GOT3 (cell line): ENCODE measurements at regions not wholly inside any gene's neighbourhood (a gene's known extent, or its start where the extent isn't known, plus 50 kb on each side); places are given as distances from the start of the nearest gene placed in this dataset.

Experiments used
- DNase-seq: peaks from one replicate; lab custom pipeline; 2025; ENCODE audit warnings: mixed read lengths; lab: John Stamatoyannopoulos, UW

DNA sequence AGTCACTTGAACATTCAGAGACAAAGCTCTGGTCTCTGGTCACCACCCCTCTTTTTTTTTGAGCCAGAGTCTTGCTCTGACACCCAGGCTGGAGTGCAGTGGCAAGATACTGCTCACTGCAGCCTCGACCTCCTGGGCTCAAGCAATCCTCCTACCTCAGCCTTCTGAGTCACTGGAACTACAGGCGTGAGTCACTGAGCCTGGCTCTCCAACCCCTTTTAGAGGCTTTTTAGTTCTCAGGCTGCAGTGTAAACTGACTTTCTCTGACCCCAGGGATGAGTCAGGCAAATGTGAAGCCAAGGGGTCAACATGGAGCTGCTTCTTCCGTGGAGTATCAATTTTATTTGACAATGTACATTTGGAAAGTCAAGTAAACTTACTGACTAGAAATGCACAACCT is 229.2 kb downstream of the PTTG2 start:
- DNase-seq = peak; percentile 21

DNA sequence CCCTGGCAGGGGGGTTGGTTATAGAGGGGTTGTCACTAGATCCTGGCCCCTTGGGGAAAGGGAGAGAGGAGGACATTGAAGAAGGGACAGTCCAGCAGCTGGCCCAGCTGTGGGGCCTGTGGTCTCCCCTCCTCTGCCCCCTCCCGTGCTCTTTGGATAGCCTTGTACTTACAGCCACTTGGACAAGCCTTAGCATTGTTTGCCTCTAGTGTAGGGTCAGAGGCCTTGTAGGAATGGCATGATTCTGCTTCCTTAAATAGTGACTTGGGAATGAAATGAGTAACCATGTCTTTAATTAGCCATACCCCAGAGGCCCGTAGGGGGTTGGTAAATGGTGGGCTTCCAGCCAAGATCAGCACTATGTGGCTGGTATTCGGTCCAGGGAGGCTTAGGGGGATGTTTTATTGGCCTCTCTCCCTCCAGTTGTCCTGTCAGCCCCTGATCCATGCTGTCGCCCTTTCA is 230.6 kb downstream of the PTTG2 start:
- peak; percentile 6 for DNase-seq

DNA sequence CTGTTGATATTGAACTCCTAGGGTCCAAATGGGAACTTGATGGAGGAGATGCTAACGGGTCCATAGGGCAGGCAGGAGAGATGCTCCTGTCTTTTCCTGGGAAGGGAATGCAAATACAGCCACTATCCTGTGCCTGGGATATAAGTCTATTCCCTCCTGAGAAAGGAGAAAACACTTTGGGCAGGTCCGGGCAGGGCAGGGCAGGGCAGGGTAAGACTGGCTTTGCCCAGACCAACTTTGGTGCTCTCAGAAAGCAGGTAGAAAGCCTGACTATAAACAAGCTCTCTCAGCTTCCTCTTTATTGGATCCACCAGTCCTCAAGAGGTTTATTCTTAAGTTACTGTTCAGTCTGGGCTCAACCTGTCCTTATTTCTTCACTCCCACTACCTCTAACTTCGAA is 232.3 kb downstream of the PTTG2 start:
- DNase-seq = no peak

DNA sequence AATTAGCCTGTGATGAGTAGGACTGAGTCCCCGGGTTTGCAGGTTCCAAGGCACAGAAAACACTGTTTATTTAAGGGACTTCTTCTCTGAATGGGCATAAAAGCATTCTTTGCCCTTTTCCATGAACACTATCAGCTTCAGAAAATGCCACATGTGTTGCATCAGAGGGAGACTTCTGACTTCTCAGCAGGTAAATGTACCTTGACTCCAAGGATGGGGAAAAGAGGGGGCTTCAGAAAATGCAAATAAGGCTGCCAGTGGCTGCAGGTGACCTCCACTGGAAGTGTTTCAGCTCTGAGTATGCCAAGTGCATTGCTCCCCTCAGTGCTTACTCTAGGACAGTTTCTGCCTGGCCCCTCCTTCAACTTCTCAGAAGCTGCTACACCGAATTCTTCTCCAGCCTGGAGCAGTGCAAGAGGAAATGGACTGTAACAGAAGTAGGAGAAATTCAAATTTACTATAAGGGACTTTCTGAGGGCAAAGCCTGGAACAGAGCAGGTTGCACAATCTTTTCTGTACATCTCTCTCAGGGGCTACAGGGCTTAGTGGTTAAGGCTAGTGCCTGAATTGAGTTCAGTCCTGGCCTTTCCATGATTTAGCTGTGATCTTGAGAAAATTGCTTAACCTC is 233.2 kb downstream of the PTTG2 start:
- DNase-seq = no peak

DNA sequence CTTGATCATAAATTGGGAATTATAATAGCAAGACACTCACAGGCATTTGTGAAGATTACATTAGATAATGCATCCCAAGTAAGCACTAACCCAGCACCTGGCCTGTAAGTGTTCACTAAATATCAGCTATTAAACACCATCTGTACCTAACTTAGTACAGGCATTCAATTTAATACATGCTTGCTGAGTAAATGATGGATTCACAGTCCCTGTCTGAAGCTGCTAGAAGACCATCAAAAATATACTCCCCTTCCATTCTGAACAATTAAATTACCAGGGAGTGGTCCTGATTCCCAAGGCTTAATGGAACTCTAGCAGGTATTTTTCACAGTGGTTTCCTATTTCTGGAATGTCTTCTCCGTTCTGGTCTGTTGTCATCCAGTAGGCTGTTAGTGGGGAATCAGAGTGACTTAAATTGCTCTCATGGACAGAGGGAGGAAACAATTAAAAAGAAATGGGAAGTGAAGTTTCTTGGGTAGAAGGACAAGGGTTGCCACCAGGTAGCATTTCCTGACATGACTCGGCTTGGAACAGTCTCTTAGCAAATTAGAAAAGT is 233.9 kb downstream of the PTTG2 start:
- DNase-seq = no peak

DNA sequence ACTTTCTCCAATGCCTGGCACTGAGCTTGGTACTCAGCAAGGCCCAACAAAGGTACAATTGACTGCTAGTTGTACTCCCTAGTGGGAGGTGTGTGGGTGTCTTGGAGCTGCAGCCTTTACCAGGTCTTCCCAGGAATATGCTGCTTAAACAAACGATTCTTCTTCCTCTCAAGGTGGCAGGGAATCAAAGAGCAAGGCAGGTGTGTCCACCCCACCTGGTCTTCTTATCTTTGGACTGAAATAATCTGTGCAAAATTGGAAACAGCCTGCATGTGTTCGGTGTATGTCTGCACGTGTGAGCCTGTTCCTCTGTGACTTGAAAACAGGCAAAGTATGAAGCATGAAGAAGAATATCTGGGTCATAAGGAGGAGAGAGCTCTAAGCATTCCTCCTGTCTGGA is 235.3 kb downstream of the PTTG2 start:
- DNase-seq = no peak

DNA sequence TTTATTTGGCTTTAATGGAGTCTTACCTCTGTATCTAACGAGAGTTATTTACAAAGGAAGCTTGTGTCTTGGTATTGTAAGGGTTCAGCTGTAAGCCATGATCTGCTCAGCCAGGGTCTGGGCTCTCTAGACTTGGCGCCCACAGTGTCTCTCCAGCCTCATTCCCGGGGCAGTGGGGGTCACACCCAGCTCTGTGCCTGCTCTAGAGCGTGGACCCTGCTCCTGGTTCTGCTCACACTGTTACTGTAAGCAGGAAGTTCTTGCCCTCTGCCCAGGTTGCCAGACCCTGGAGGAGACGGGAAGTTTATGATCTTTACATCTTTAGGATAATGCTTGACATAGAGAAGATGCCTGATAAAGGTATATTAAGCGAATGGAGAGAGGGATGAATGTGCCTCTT is 235.7 kb downstream of the PTTG2 start:
- no peak for DNase-seq

DNA sequence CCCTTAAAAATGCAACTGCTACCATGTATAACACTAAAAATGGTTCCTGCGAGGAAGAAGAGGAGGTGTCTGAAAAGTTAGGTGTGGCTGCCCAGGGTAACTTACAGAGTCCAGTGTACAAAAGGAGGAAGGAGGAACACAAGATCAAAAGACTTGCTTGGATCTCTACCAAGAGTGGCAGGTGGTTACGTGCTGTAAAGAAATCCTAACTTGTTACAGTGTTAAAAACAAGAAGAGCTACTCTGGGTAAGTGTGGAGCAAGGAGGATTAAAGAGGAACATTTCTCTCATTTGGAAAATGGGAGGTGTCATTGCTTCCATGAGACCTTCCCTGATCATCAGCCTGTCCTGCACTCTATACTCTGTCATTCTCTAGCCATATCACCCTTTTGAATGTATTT is 242.0 kb downstream of the PTTG2 start:
- no peak for DNase-seq

DNA sequence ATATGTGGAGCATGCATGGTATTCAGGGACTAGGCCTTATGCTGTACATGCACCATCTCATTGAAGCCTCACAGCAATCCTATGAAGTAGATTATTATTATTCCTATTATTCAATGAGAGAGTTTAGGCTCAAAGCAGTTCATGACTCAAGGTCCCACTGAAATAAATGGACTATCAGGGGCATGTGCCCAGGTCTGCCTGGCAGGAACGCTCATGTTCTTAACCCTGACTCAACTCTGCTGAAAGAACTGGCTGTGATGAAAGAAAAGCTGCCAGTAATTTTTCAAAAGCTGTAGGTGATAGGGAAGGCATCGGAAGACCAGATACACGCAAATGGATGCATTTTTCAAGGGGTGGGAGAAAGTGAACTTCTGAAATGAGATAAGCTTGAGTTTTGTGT is 243.4 kb downstream of the PTTG2 start:
- DNase-seq = no peak

DNA sequence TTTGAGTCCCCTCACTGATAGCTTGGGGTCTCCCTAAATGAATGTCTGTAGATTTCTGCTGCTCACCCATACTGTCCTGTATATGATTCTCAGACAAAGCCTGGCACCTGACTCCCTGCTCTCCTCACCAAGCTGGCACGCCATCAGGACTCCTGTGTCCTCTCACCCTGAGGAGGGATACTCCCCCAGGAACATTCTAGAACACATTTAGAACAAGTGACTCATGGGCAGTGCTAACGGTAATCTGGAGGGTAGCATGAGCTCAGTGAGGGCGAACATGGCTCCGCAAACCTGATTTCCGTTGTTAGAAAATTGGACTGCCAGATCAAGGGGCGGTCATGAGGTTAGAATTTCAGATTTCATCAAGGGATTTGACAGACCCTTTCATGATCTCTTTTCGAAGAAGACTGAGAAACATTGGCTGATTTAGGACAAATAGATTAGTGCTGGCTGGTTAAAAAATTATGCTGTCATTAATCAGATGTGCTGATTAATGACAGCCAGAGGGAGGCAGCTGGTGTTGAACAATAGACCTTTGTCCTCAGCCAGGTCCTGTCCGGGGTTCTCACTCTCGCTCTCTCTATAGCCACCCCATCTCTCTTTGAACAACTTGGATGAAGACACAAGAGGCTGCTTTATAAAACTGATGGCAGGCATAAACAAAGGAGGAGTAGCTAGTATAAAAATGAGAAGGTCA is 244.3 kb downstream of the PTTG2 start:
- no peak for DNase-seq

DNA sequence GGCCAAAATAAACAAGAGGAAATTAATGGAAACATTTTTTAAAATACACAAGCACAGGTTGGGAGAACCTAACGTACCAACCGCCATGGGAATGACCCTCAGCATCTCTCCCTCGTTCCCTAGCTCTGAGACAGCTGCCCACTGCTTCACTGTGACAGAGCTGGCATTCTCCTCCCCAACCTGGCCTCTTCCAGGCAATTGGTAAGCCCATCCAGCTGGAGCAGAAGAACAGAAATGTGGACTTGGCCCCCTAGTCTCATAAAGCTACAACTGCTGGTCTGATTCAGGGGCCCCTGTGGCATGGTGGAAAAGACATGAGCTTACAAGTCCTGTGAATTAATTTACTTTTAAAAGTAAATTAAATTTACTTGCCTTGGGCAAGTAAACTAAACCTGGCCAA is 245.1 kb downstream of the PTTG2 start:
- no peak for DNase-seq

DNA sequence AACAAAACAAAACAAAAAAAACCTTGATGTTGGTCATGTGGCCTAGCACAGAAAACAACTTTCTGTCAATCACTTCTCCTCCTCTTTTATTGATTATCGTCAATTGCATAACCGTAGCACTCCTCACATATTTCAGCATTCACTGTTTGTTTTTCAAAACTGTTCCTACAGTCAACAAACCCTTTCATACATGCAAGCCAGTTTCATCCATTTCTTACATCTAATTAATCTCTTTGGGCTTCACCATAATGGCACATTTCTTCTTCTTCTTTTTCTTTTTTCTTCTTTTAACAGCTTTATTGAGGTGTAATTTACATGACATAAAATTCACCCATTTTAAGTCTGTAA is 246.9 kb downstream of the PTTG2 start:
- no peak for DNase-seq

DNA sequence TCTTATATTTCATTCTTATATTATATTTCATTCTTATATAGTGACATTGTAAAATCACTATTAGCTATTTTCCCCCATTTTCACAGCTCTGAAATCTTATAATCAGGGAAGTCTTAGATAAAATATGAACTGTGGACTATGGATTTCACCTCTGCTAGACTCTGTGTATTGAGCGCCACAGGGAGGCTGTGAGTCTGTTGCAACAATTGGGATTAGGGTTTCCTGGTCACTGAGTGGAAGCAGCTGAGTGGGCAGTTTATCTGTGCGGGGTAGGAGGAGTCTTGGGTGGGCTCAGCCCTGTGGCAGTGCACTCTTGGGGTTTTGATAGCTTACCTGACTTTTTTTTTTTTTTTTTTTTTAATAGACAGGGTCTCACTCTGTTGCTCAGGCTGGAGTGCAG is 249.5 kb downstream of the PTTG2 start:
- no peak for DNase-seq

DNA sequence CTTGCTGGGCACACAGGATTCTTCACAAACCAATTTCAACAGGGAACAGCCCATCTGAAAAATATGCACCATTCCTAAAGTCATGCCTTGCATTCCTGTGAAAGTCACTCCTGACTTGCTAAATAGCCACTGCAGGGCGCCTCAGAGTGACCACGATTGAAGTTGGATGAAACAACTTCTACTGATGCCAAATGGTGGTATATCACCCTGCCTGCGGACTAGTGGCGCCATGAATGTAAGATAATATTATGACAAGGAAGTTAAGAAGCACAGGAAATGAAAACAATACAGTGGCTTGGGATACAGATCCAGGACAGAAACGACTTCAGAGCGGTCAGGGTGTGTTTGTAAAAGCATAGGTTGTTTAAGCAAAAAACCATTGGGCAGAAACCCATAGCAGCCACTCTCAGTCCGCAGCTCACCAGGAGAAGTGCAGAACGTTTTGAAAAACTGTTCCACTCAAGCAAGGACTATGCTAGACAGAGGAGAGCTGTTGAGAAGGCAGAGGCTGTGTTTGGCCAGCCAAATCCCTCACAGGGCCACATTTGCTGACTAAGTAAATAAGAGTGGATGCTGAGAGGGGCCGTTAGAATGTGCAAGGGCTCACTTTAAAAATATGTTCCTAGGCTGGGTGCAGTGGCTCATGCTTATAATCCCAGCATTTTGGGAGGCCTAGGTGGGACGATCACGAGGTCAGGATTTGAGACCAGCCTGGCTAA is 250.4 kb downstream of the PTTG2 start:
- no peak for DNase-seq

DNA sequence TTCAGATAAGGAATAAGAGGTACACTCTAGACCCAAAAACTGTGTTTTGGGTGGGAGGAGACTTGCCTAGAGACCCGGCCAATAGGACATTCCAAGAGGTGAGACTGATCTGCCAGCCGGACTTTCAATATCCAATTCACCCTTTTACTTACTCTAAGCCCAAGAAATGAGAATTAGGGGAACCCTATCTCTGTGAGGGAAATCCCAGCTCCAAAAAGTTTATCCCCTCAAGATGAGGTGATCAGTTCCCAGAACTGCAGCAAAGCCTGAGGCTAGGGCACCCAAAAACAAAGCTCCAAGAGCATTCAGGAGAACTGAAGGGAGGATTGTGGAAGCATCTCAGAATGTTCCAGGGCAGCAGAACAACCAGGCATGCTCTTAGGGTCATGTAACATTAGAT is 251.7 kb downstream of the PTTG2 start:
- no peak for DNase-seq

DNA sequence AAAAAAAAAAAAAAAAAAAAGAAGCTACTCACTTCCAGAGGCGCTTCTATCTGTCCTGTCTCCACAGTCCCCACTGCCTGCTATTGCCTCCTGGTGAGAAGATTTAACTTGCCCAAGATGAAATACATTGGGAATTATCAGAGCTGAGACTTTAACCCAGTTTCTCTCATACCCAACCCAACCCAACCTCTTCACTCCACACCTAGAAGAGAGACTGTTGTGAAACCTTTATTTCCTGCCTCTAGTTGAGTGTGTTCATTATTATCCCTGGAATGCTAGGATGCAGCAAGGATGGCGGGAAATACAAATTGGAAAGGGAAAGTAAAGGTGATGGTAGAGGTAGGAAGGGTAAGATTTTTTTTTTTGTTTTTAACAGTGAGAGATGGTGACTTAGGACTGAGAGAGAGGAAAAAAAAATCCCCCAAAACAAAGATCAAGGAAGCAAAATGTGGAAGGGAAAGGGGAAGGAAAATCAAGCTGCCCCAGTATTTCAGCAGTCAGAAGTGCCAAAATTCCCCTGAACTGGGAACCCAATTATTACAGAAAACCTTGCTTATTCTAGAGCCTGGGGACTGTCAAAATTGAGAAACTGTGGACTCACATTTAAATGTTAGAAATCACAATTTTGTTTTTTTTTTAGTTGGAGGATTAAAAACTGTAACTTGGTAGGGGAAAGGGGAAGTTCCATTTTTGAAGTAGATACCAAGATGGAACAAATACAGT is 253.0 kb downstream of the PTTG2 start:
- no peak for DNase-seq

DNA sequence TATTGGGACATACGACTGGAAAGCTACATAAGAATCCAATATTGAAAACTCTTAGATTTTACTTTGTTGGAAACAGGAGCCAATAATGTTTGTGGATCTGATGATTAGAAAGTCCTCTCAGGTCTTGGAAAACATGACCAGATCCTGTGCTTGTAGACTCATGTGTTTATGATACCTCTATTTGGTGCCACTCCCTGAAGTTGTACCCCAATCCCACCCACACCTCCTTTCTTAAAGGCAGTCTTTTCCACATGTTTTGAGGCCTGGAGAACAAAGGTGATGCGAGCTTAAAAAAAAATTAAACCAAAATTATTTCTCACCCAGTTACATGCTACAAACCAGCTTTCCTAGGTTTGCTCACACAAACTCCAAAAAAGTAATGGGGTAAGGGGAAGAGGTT is 262.7 kb downstream of the PTTG2 start:
- DNase-seq = no peak

DNA sequence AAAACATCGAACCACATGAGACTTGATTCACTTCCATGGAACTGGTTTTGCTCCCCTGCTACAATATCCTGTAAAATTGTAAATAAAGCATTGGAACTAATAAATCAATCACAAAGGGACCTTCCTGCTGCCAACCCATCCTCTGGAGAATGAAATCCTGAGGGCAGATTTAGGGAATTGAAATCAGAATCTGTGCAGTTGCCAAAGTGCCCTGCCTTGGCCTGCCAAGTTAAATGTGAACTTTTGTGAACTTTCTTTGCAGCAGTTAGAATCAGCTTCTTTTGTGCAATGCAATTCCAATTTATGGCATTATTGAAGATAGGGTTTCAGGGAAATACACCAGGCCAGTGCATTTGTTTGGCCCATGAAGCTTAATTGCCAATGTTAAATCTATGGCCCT is 263.1 kb downstream of the PTTG2 start:
- DNase-seq = no peak

DNA sequence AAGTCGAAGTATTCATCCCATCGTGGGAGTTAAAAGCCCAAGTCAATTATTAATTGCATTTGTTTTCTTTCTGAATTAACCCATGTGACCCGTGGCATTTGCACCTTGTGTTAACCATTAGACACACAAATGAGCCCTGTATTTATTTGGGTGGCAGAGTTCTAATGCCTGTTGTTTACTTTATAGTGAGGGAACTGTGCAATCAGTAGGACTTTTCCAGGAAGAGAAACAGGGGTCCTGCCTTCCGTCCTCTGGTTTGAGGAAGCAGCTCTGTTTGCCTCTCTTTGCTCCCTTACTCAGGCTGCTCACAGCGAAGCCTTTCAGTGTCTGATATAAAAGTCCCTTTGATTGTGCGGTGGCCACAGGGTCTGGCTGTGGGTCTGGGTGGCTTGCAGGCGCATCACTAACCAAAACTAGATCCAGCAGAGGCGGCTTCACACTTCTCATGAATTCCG is 263.6 kb downstream of the PTTG2 start:
- no peak for DNase-seq

DNA sequence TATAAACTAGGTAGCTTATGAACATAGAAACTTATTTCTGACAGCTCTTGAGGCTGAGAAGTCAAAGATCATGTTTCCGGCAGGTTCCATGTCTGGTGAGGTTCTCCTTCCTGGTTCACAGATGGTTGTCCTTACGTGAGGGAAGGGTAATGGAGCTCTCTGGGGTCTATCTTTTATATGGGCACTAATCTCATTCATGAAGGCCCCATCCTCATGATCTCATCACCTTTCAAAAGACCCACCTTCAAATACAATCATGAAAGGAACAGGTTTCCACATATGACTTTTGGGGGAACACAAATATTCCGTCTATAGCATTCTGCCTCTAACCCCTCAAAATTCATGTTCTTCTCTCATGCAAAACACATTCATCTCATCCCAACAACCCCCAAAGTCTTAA is 264.7 kb downstream of the PTTG2 start:
- DNase-seq = no peak

DNA sequence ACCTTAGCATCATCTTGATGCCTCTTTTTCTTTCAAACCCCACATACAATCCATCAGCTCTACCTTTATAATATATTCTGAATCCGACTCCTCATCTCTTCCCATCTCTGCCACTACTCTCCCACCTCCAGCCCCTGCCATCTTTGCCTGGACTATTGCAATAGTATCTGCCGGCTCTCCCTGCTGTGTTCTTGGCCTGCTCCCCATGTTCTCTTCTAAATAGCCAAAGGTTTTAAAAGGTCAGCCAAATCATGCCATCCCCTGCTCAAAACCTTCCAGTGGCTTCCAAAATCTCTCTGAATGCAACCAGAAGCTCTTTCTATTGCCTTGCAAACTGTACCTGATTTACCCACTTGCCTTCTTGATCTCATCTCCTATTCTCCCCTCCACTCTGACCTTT is 266.0 kb downstream of the PTTG2 start:
- no peak for DNase-seq

DNA sequence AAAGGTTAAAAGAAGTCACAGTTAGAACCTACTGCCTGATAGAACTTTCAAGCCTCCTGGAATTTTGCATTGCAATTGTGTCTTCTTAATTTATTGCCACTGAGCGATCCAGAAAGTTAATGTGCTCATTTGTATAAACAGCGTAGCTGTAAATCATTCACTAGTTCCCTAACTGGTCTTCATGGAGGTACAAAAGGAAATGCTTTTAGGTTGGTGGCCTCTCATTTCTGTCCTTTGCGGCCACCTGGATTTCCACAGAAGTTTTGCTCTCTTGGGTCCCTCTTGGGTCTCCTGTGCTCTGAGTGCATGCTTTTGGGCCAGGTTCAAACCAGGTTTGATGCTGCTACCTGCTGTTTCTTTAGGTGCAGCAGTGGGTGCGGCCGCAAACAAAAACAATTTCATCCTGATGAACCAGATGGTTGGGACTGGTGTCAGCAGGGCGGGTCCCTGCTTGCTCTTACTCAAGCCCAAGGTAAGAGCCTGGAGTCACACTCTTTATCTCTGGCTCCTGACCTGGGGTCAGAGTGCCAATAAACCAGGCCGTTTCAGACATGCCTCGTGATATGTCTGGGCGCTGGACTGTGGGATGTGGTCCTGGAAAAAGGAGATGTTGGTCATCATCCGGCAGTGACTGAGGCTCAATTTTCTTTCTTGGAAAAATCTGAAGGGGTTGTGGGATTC is 270.1 kb downstream of the PTTG2 start:
- no peak for DNase-seq
